ENCODE measurements at regions not wholly inside any gene's neighbourhood (a gene's known extent, or its start where the extent isn't known, plus 50 kb on each side); places are given as distances from the start of the nearest gene placed in this dataset.
"Not testable (repeated sequence)": the region's sequence is repeated elsewhere in the genome, so short reads cannot be mapped to it uniquely, and the experiment has no call there.

DNA sequence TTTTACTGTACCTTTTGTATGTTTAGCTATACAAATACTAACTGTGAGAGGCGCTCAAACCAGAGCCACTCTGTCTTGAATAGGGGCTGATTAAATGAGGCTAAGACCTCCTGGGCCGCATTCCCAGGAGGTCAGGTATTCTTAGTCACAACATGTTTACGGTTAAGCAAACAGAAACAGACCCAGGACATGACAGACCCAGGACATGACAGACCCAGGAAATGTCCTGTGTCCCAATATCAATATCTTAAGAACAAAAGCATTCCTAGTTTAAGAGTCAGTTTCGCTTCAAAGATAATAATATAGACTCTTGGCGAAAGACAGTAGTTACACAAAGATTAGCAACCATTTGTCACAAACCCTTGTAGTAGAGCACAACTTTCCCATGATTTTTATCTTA is 304.5 kb downstream of the CCSER2 start:
- Histone ChIP-seq H3K27ac (no peak overlapping the region), H3K27me3 (replicated peaks) (no peaks in the 10 kb centered on the region), H3K36me3 (replicated peaks) (no peaks in the 10 kb centered on the region), H3K4me3 (ENCODE audit: low read depth, low read length) (no peak overlapping the region)
- in situ Hi-C loops (cut with HindIII; ENCODE audit: low pct_ligation_motif_present, low sequenced_read_pairs) = no loop called here
- TF ChIP-seq, protein P1, sequence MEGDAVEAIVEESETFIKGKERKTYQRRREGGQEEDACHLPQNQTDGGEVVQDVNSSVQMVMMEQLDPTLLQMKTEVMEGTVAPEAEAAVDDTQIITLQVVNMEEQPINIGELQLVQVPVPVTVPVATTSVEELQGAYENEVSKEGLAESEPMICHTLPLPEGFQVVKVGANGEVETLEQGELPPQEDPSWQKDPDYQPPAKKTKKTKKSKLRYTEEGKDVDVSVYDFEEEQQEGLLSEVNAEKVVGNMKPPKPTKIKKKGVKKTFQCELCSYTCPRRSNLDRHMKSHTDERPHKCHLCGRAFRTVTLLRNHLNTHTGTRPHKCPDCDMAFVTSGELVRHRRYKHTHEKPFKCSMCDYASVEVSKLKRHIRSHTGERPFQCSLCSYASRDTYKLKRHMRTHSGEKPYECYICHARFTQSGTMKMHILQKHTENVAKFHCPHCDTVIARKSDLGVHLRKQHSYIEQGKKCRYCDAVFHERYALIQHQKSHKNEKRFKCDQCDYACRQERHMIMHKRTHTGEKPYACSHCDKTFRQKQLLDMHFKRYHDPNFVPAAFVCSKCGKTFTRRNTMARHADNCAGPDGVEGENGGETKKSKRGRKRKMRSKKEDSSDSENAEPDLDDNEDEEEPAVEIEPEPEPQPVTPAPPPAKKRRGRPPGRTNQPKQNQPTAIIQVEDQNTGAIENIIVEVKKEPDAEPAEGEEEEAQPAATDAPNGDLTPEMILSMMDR (IDR thresholded peaks at IDR 0.05; ENCODE audit: low read depth, low read length, missing control alignments) = no peak
- DNase-seq = peak; percentile 27

DNA sequence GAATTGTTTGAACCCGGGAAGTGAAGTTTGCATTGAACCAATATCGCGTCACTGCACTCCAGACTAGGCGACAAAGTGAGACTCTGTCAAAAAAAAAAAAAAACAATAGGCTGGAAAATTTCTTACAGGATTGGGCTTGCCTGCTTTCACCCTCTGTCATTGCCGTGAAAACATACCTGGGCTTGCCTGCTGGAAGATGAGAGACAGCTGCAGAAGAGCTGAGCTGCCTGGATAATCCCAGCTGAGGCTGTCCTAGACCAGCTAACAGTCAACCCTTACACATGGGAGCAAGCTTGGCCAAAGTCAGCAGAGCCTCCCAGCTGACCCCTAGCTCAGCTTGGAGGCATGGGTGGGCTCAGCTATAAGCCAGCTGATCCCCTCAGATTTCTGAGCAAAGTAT is 306.2 kb downstream of the CCSER2 start:
- no peak overlapping the region for H3K27ac ChIP-seq
- H3K27me3 ChIP-seq (replicated peaks) = no peaks in the 10 kb centered on the region
- no peak overlapping the region for H3K4me3 ChIP-seq (ENCODE audit: low read depth, low read length)
- in situ Hi-C loops (cut with HindIII; ENCODE audit: low pct_ligation_motif_present, low sequenced_read_pairs) = no loop called here
- no peak for DNase-seq
- no peaks in the 10 kb centered on the region for H3K36me3 ChIP-seq (replicated peaks)
- TF ChIP-seq, protein P1 (IDR thresholded peaks at IDR 0.05; ENCODE audit: low read depth, low read length, missing control alignments) = no peak

DNA sequence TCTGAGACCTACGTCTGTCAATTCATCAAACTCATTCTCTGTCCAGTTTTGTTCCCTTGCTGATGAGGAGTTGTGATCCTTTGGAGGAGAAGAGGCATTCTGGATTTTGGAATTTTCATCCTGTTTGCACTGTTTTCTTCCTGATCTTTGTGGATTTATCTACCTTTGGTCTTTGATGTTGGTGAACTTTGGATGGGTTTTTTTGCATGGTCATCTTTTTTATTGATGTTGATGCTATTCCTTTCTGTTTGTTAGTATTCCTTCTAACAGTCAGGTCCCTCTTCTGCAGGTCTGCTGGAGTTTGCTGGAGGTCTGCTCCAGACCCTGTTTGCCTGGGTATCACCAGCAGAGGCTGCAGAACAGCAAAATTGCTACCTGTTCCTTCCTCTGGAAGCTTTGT is 322.2 kb downstream of the CCSER2 start:
- H3K27ac ChIP-seq; in situ Hi-C loops (cut with HindIII; ENCODE audit: low pct_ligation_motif_present, low sequenced_read_pairs); H3K36me3 ChIP-seq (replicated peaks); H3K27me3 ChIP-seq (replicated peaks); DNase-seq; H3K4me3 ChIP-seq (ENCODE audit: low read depth, low read length): not testable (repeated sequence)

DNA sequence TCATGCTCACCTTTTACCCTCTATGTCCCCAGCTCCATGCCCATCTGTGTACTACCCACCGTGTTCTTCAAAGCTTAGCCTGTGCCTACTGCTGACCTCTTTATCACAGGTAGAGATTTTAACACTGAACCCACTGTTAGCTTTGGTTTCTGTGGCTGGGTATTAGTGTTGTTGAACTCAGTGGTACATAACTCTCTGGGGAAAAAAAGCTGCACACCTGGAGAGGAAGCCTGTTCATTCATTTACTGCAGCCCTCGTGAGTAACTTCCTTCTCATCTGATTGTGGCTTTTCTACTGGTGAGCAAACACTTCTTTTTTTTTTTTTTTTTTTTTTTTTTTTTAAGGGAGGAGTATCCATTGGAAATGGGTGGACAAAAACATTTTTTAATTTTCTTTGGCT is 326.3 kb downstream of the CCSER2 start:
- TF ChIP-seq, protein P1 (IDR thresholded peaks at IDR 0.05; ENCODE audit: low read depth, low read length, missing control alignments) = no peak
- H3K4me3 ChIP-seq (ENCODE audit: low read depth, low read length) = no peak overlapping the region
- H3K36me3 ChIP-seq (replicated peaks) = no peaks in the 10 kb centered on the region
- no peak overlapping the region for H3K27ac ChIP-seq
- H3K27me3 ChIP-seq (replicated peaks) = no peaks in the 10 kb centered on the region
- no peak for DNase-seq
- in situ Hi-C loops (cut with HindIII; ENCODE audit: low pct_ligation_motif_present, low sequenced_read_pairs) = no loop called here

DNA sequence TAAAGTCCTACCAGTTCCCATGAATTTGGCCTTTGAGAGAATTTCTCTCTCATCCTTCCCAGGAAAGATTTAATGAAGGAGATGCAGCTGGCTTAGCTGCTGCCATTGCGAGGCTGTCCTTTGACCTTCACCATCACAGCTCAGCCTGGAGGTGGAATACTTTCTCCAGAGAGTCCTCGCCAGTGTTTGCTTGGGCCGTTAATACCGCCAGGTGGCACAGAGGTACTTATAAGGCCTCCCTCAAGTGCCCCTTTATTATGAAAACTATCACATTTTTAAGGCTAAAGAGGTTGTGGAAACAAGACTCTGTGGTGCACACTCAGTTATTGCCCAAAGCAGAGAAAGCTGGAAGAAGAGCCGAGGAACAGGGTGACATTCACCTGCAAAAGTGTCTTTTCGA is 330.6 kb downstream of the CCSER2 start:
- TF ChIP-seq, protein P1 (IDR thresholded peaks at IDR 0.05; ENCODE audit: low read depth, low read length, missing control alignments) = no peak
- DNase-seq = no peak
- Histone ChIP-seq H3K36me3 (replicated peaks) (no peaks in the 10 kb centered on the region), H3K27ac (no peak overlapping the region), H3K27me3 (replicated peaks) (no peaks in the 10 kb centered on the region), H3K4me3 (ENCODE audit: low read depth, low read length) (no peak overlapping the region)
- in situ Hi-C loops (cut with HindIII; ENCODE audit: low pct_ligation_motif_present, low sequenced_read_pairs) = no loop called here

DNA sequence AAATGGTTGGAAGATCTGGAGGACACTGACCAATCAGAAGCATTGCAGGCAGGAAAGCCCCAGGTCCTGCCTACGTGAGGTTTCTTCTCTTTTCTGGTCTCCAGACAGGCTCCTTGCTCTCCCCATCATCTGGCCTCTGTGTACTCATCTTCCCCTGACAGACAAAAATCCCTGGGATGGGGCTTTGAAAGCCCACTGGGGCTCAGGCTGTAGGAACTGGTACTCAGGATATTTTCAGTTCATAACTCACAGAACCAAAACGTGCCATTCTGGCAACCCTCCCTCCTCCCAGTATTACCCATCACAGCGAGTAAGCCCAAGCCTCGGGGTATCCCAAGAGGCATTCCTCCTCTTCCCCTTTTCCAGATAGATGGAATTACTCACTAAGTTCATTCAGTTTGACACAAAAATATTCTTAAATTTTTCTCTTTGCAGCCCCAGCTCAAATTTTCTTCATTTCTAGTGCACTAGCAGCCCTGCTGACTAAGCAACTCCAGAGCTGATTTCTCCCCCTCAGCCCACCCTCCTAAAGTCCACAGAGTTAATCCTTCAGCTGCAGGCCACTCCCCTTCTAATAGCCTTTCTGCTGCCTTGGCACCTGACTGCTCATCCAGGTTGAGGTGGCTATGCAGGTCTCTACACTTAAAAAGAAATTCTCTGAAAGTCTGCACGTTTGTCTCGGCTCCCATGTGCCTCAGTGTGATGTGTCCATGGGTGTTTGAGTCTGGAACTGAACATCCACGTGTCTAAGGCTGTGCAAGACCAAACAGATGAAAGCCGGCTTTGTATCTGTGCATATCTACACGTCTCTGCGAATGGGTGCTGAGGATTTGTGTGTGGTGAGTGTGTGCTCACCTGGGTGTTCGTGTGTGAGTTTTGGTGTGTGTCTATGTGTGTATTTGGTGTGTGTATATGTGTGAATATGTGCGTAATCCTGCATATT is 331.4 kb downstream of the CCSER2 start:
- Histone ChIP-seq H3K27me3 (replicated peaks) (no peaks in the 10 kb centered on the region), H3K27ac (no peak overlapping the region), H3K4me3 (ENCODE audit: low read depth, low read length) (no peak overlapping the region), H3K36me3 (replicated peaks) (no peaks in the 10 kb centered on the region)
- TF ChIP-seq, protein P1 (IDR thresholded peaks at IDR 0.05; ENCODE audit: low read depth, low read length, missing control alignments) = no peak
- no peak for DNase-seq
- in situ Hi-C loops (cut with HindIII; ENCODE audit: low pct_ligation_motif_present, low sequenced_read_pairs) = no loop called here
